Upper lobe of left lung (tissue), 6 donors: ENCODE measurements at regions not wholly inside any gene's neighbourhood (a gene's known extent, or its start where the extent isn't known, plus 50 kb on each side); places are given as distances from the start of the nearest gene placed in this dataset.

Source experiments
- ATAC-seq, 2 donors: fragments of 200-7000 bp; cut with Tn5 transposase; one replicate each; pipeline ENCODE4 v1.9.1; 2022; ENCODE audit warnings: mild to moderate bottlenecking in 2 of 2, moderate library complexity in 2 of 2; ENCODE audit not compliant: low FRiP score in 2 of 2
- DNase-seq, 2 donors: peaks; one replicate each; pipeline ENCODE4 v3.0.0-alpha.2; 2019 to 2020
- H3K27ac ChIP-seq, 4 donors: fragments of 200-600 bp; sonication (generic); one replicate each; pipeline ENCODE4 v1.5.1; 2016 to 2019
- H3K27me3 ChIP-seq, 4 donors: fragments of 200-600 bp; sonication (generic); one replicate each; pipeline ENCODE4 v1.5.1; 2017 to 2019
- H3K36me3 ChIP-seq, 4 donors: fragments of 200-600 bp; sonication (generic); one replicate each; pipeline ENCODE4 v1.5.1; 2016 to 2019
- H3K4me1 ChIP-seq, 4 donors: fragments of 200-600 bp; sonication (generic); one replicate each; pipeline ENCODE4 v1.5.1; 2018 to 2019
- H3K4me3 ChIP-seq, 4 donors: fragments of 200-600 bp; sonication (generic); one replicate each; pipeline ENCODE4 v1.5.1; 2017 to 2019; ENCODE audit warnings: mild to moderate bottlenecking in 2 of 4, moderate library complexity in 1 of 4
- H3K9me3 ChIP-seq, 4 donors: fragments of 200-600 bp; sonication (generic); one replicate each; pipeline ENCODE4 v1.5.1; 2018 to 2019
- CTCF ChIP-seq, 6 experiments: fragments of 450-650 bp in 4 of 6; fragments of 200-600 bp in 2 of 6; sonication (generic) in 2 of 6; IDR thresholded peaks; one replicate each; pipeline ENCODE4 v1.5.1; 2016 to 2019; ENCODE audit warnings: antibody characterized with exemption in 6 of 6
- EP300 ChIP-seq, 4 donors: sonication (generic); formaldehyde crosslinking; IDR thresholded peaks; one replicate each; pipeline ENCODE4 v1.5.1; 2017; ENCODE audit warnings: antibody characterized with exemption in 4 of 4, control low read depth in 2 of 4
- POLR2A ChIP-seq, 4 donors: fragments of 450-650 bp; IDR thresholded peaks; one replicate each; pipeline ENCODE4 v1.5.1; 2016 to 2017; ENCODE audit warnings: antibody characterized with exemption in 4 of 4, mild to moderate bottlenecking in 2 of 4
- POLR2AphosphoS5 ChIP-seq, 2 donors: sonication (generic); formaldehyde crosslinking; IDR thresholded peaks; one replicate each; pipeline ENCODE4 v1.5.1; 2017; ENCODE audit warnings: antibody characterized with exemption in 2 of 2
- WGBS, 2 donors: methylation state at CpG; one replicate each; pipeline ENCODE4 v1.1.5; 2017 to 2018; 5-methylcytosine and 5-hydroxymethylcytosine counted together
- donor health status: DM: no; HTN: no; CAD: no; lungs with moderate emphysema.
- donor health status: DM: no; HTN: yes; CAD: no; lungs with severe emphysema.

- ATAC-seq (no peak), DNase-seq (no peak)
- 60% methylated on average over 2 of the region's 2 CpGs for WGBS, 2 donors
These were observed 330.7 kb upstream of the SLCO3A1 start for GRCh38 chr15:91522605-91523332.

GRCh38 chr15:91523596-91523995 is 329.9 kb upstream of the SLCO3A1 start:
- WGBS, 2 donors = 82 to 100% methylated on average over 1 of the region's 1 CpG
- DNase-seq (no peak), ATAC-seq (no peak)
- TF ChIP-seq EP300 (IDR thresholded peaks at IDR 0.05) (no peak), POLR2A (IDR thresholded peaks at IDR 0.05) (no peak), POLR2AphosphoS5 (IDR thresholded peaks at IDR 0.05) (no peak), CTCF (IDR thresholded peaks at IDR 0.05) (no peak)
- Histone ChIP-seq H3K36me3 (no peaks in the 10 kb centered on the region), H3K9me3 (no peaks in the 10 kb centered on the region), H3K27me3 (no peaks in the 10 kb centered on the region), H3K4me1 (no peaks in the 10 kb centered on the region), H3K27ac (no peak overlapping the region), H3K4me3 (no peak overlapping the region)

More at GRCh38 chr15:91522605-91523332, 330.7 kb upstream of the SLCO3A1 start:
- H3K4me3 ChIP-seq = no peak overlapping the region
- H3K36me3 ChIP-seq = no peaks in the 10 kb centered on the region
- H3K4me1 ChIP-seq = no peaks in the 10 kb centered on the region
- H3K27me3 ChIP-seq = no peaks in the 10 kb centered on the region
- H3K27ac ChIP-seq = no peak overlapping the region
- TF ChIP-seq CTCF (IDR thresholded peaks at IDR 0.05) (peak in 1 of 6 experiments; percentile 30), EP300 (IDR thresholded peaks at IDR 0.05) (no peak)
- no peaks in the 10 kb centered on the region for H3K9me3 ChIP-seq

- H3K9me3 ChIP-seq = no peaks in the 10 kb centered on the region
- H3K4me3 ChIP-seq = no peak overlapping the region
- no peak overlapping the region for H3K27ac ChIP-seq
- 53 to 89% methylated on average over 2 of the region's 2 CpGs for WGBS, 2 donors
- ATAC-seq (no peak), DNase-seq (no peak)
- no peaks in the 10 kb centered on the region for H3K4me1 ChIP-seq
- H3K27me3 ChIP-seq = no peaks in the 10 kb centered on the region
- no peaks in the 10 kb centered on the region for H3K36me3 ChIP-seq
- TF ChIP-seq CTCF (IDR thresholded peaks at IDR 0.05) (no peak), EP300 (IDR thresholded peaks at IDR 0.05) (no peak), POLR2AphosphoS5 (IDR thresholded peaks at IDR 0.05) (no peak), POLR2A (IDR thresholded peaks at IDR 0.05) (no peak)
These were observed 329.0 kb upstream of the SLCO3A1 start for GRCh38 chr15:91524534-91524933.

GRCh38 chr15:91525751-91526150 is 327.8 kb upstream of the SLCO3A1 start:
- H3K9me3 ChIP-seq = no peaks in the 10 kb centered on the region
- ATAC-seq (no peak), DNase-seq (no peak)
- H3K27ac ChIP-seq = no peak overlapping the region
- 87 to 89% methylated on average over 3 of the region's 3 CpGs for WGBS, 2 donors
- TF ChIP-seq EP300 (IDR thresholded peaks at IDR 0.05) (no peak), POLR2A (IDR thresholded peaks at IDR 0.05) (no peak)
- no peaks in the 10 kb centered on the region for H3K4me1 ChIP-seq
- H3K27me3 ChIP-seq = no peaks in the 10 kb centered on the region
- no peaks in the 10 kb centered on the region for H3K36me3 ChIP-seq
- H3K4me3 ChIP-seq = no peak overlapping the region

- WGBS, 2 donors = 63 to 80% methylated on average over 2 of the region's 2 CpGs
- no peak for DNase-seq
- TF ChIP-seq POLR2AphosphoS5 (IDR thresholded peaks at IDR 0.05) (no peak), CTCF (IDR thresholded peaks at IDR 0.05) (no peak), POLR2A (IDR thresholded peaks at IDR 0.05) (no peak), EP300 (IDR thresholded peaks at IDR 0.05) (no peak)
- H3K36me3 ChIP-seq = no peaks in the 10 kb centered on the region
- ATAC-seq = no peak
- H3K4me1 ChIP-seq = no peaks in the 10 kb centered on the region
- H3K9me3 ChIP-seq = no peaks in the 10 kb centered on the region
- no peak overlapping the region for H3K4me3 ChIP-seq
- no peaks in the 10 kb centered on the region for H3K27me3 ChIP-seq
- no peak overlapping the region for H3K27ac ChIP-seq
These were observed 327.1 kb upstream of the SLCO3A1 start for GRCh38 chr15:91526424-91526823.
